ENCODE measurements at regions not wholly inside any gene's neighbourhood (a gene's known extent, or its start where the extent isn't known, plus 50 kb on each side); places are given as distances from the start of the nearest gene placed in this dataset.
A peak's percentile ranks its signal among the peaks of the same experiment; 100 is the strongest.

- DNase-seq = no peak
- Histone ChIP-seq H3K27me3 (replicated peaks) (no peaks in the 10 kb centered on the region), H3K4me3 (ENCODE audit: low read depth, low read length) (no peak overlapping the region), H3K36me3 (replicated peaks) (no peaks in the 10 kb centered on the region), H3K27ac (no peak overlapping the region)
- TF ChIP-seq, protein P1, sequence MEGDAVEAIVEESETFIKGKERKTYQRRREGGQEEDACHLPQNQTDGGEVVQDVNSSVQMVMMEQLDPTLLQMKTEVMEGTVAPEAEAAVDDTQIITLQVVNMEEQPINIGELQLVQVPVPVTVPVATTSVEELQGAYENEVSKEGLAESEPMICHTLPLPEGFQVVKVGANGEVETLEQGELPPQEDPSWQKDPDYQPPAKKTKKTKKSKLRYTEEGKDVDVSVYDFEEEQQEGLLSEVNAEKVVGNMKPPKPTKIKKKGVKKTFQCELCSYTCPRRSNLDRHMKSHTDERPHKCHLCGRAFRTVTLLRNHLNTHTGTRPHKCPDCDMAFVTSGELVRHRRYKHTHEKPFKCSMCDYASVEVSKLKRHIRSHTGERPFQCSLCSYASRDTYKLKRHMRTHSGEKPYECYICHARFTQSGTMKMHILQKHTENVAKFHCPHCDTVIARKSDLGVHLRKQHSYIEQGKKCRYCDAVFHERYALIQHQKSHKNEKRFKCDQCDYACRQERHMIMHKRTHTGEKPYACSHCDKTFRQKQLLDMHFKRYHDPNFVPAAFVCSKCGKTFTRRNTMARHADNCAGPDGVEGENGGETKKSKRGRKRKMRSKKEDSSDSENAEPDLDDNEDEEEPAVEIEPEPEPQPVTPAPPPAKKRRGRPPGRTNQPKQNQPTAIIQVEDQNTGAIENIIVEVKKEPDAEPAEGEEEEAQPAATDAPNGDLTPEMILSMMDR (IDR thresholded peaks at IDR 0.05; ENCODE audit: low read depth, low read length, missing control alignments) = no peak
- in situ Hi-C loops (cut with HindIII; ENCODE audit: low pct_ligation_motif_present, low sequenced_read_pairs) = no loop called here
Measured at GRCh38 chr10:111354859-111355258, 278.0 kb downstream of the ADRA2A start.

- in situ Hi-C loops (cut with HindIII; ENCODE audit: low pct_ligation_motif_present, low sequenced_read_pairs) = no loop called here
- no peaks in the 10 kb centered on the region for H3K27me3 ChIP-seq (replicated peaks)
- TF ChIP-seq, protein P1 (IDR thresholded peaks at IDR 0.05; ENCODE audit: low read depth, low read length, missing control alignments) = no peak
- H3K27ac ChIP-seq = no peak overlapping the region
- DNase-seq = no peak
- no peaks in the 10 kb centered on the region for H3K36me3 ChIP-seq (replicated peaks)
- no peak overlapping the region for H3K4me3 ChIP-seq (ENCODE audit: low read depth, low read length)
Measured at GRCh38 chr10:111356571-111356970, 279.7 kb downstream of the ADRA2A start.

DNA sequence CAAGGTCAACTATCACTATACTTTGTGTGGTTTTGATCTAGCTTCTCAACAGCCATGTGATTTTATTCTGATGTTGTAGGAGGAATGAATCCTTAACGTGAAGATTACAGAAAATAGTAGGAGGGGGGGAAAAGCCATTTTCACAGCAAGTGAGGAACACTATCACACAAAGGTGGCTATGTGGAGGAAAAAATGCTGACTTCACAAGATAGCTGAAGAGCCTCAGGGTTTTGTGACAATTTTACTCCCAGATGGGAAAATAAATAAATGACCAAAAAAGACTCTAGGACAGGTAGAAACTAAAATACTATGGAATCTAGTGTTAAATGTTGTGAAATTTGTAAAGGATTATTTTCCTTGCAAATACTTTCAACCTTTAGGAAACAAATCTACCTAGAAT lies 281.0 kb downstream of the ADRA2A start:
- H3K36me3 ChIP-seq (replicated peaks) = no peaks in the 10 kb centered on the region
- TF ChIP-seq, protein P1 (IDR thresholded peaks at IDR 0.05; ENCODE audit: low read depth, low read length, missing control alignments) = no peak
- no peak for DNase-seq
- no peaks in the 10 kb centered on the region for H3K27me3 ChIP-seq (replicated peaks)
- in situ Hi-C loops (cut with HindIII; ENCODE audit: low pct_ligation_motif_present, low sequenced_read_pairs) = no loop called here
- no peak overlapping the region for H3K4me3 ChIP-seq (ENCODE audit: low read depth, low read length)
- no peak overlapping the region for H3K27ac ChIP-seq

GRCh38 chr10:111360260-111360925 lies 283.6 kb downstream of the ADRA2A start:
- no peaks in the 10 kb centered on the region for H3K27me3 ChIP-seq (replicated peaks)
- in situ Hi-C loops (cut with HindIII; ENCODE audit: low pct_ligation_motif_present, low sequenced_read_pairs) = no loop called here
- no peaks in the 10 kb centered on the region for H3K36me3 ChIP-seq (replicated peaks)
- TF ChIP-seq, protein P1 (IDR thresholded peaks at IDR 0.05; ENCODE audit: low read depth, low read length, missing control alignments) = peak; percentile 6
- H3K27ac ChIP-seq = no peak overlapping the region
- DNase-seq = no peak
- no peak overlapping the region for H3K4me3 ChIP-seq (ENCODE audit: low read depth, low read length)

- in situ Hi-C loops (cut with HindIII; ENCODE audit: low pct_ligation_motif_present, low sequenced_read_pairs) = no loop called here
- TF ChIP-seq, protein P1 (IDR thresholded peaks at IDR 0.05; ENCODE audit: low read depth, low read length, missing control alignments) = no peak
- DNase-seq = no peak
Measured at GRCh38 chr10:111367531-111367930, 290.7 kb downstream of the ADRA2A start.

GRCh38 chr10:111370101-111370500 lies 293.3 kb downstream of the ADRA2A start:
- H3K27me3 ChIP-seq (replicated peaks) = no peaks in the 10 kb centered on the region
- TF ChIP-seq, protein P1 (IDR thresholded peaks at IDR 0.05; ENCODE audit: low read depth, low read length, missing control alignments) = no peak
- no peak overlapping the region for H3K27ac ChIP-seq
- peak; percentile 23 for DNase-seq
- in situ Hi-C loops (cut with HindIII; ENCODE audit: low pct_ligation_motif_present, low sequenced_read_pairs) = no loop called here
- H3K4me3 ChIP-seq (ENCODE audit: low read depth, low read length) = no peak overlapping the region
- no peaks in the 10 kb centered on the region for H3K36me3 ChIP-seq (replicated peaks)

More at GRCh38 chr10:111367531-111367930, 290.7 kb downstream of the ADRA2A start:
- Histone ChIP-seq H3K4me3 (ENCODE audit: low read depth, low read length) (no peak overlapping the region), H3K36me3 (replicated peaks) (no peaks in the 10 kb centered on the region), H3K27me3 (replicated peaks) (no peaks in the 10 kb centered on the region), H3K27ac (no peak overlapping the region)
